ENCODE measurements at regions not wholly inside any gene's neighbourhood (a gene's known extent, or its start where the extent isn't known, plus 50 kb on each side); places are given as distances from the start of the nearest gene placed in this dataset.

DNA sequence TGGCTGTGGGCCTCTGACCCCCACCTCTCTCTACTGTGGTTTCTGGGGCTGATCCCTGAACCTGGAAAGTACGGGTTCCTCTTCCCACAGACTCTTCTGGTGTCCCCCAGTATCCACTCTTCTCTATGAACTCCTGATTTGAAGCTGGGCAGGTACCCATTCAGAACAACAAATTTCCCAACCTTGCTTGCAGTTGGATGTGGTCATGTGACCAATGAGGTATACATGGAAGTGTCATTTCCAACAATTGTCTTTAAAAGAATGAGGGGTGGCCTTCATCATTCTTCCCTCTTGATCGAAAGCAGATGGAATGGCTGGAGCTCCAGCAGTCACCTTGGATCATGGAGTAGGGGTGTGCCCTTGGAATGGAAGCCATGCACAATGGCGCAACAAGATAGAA is 128.0 kb upstream of the MLN start:
- no peaks in the 10 kb centered on the region for H3K79me2 ChIP-seq (ENCODE audit: low read length)
- H3K27ac ChIP-seq (ENCODE audit: low read length): no peak overlapping the region
- H4K20me1 ChIP-seq (ENCODE audit: insufficient read depth, low read depth, low read length): no peaks in the 10 kb centered on the region
- H3K9me3 ChIP-seq (ENCODE audit: low read length): no peaks in the 10 kb centered on the region
- H3K36me3 ChIP-seq (ENCODE audit: insufficient read depth, low read length): no peaks in the 10 kb centered on the region
- DNase-seq: no peak
- no peak overlapping the region for H3K4me3 ChIP-seq (ENCODE audit: low read length)
- H3K4me1 ChIP-seq (ENCODE audit: low read length): peaks cover 14% of the 10 kb centered on the region
- H3K27me3 ChIP-seq (ENCODE audit: low read length): no peaks in the 10 kb centered on the region; the same call in 1 of the 2 replicates
- no peaks in the 10 kb centered on the region for H3K9me2 ChIP-seq (replicated peaks; ENCODE audit: insufficient read depth, low read length)
- H3K9ac ChIP-seq (ENCODE audit: low read length): no peak overlapping the region
- H3K4me2 ChIP-seq (ENCODE audit: low read depth, low read length, poor library complexity, severe bottlenecking): no peak overlapping the region
- H2AFZ ChIP-seq (ENCODE audit: low read length): no peak overlapping the region

DNA sequence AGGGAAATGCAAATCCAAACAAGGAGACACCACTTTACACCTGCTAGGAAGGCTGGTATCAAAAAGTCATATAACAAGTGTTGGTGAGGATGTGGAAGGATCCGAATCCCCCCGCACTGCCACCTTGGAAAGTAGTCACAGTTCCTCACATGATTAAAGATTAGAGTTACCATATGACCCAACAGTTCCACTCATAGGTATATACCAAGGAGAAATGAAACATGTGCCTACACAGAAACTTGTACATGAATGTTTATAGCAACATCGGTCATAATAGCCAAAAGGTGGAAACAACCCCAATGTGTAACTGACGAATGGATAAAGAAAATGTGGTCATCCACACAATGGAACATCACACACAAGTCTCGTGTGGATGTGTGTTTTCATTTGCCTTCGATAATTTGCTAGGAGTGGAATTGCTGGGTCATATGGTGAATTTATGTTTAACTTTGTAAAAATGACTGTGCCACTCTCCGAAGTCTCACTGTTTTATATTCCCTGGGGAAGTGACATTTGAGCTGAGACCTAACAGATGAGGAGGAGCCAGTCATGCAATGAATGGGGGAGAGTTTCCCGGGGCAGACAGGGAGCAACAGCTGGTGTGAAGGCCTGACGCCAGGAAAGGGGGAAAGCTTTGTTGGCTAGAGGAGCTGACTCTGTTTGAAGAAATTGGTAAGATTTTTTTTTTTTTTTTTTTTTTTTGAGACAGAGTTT is 125.9 kb upstream of the MLN start:
- Histone ChIP-seq H4K20me1 (ENCODE audit: insufficient read depth, low read depth, low read length) (no peaks in the 10 kb centered on the region), H2AFZ (ENCODE audit: low read length) (no peak overlapping the region), H3K27ac (ENCODE audit: low read length) (no peak overlapping the region), H3K4me1 (ENCODE audit: low read length) (peaks cover 14% of the 10 kb centered on the region), H3K36me3 (ENCODE audit: insufficient read depth, low read length) (no peaks in the 10 kb centered on the region), H3K9me2 (replicated peaks; ENCODE audit: insufficient read depth, low read length) (no peaks in the 10 kb centered on the region), H3K4me2 (ENCODE audit: low read depth, low read length, poor library complexity, severe bottlenecking) (no peak overlapping the region), H3K27me3 (ENCODE audit: low read length) (no peaks in the 10 kb centered on the region; the same call in 1 of the 2 replicates), H3K79me2 (ENCODE audit: low read length) (no peaks in the 10 kb centered on the region), H3K9ac (ENCODE audit: low read length) (no peak overlapping the region), H3K9me3 (ENCODE audit: low read length) (no peaks in the 10 kb centered on the region), H3K4me3 (ENCODE audit: low read length) (no peak overlapping the region)
- DNase-seq: no peak

DNA sequence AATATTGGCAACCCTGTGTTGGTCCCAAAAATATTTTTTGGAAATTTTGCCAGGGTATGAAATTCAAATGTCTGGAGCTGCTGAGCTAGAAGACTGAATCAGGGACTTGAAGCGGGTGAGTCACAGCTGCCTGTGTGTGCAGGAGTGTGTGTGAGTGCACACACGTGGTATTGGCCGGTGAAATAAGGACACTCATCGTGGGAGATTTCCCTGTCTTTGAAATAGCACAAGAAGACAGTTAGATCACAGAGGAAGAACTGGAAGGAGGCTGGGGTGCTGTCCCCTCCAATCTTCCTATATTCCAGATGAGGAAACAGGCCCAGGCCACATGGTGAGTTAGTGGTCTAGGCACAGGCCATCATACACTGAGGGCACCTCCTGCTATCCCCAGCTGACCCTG is 123.8 kb upstream of the MLN start:
- Histone ChIP-seq H3K9me3 (ENCODE audit: low read length) (no peaks in the 10 kb centered on the region), H3K9me2 (replicated peaks; ENCODE audit: insufficient read depth, low read length) (no peaks in the 10 kb centered on the region), H3K4me3 (ENCODE audit: low read length) (no peak overlapping the region), H3K9ac (ENCODE audit: low read length) (no peak overlapping the region), H4K20me1 (ENCODE audit: insufficient read depth, low read depth, low read length) (no peaks in the 10 kb centered on the region), H3K36me3 (ENCODE audit: insufficient read depth, low read length) (no peaks in the 10 kb centered on the region), H3K4me1 (ENCODE audit: low read length) (peaks cover 14% of the 10 kb centered on the region), H3K79me2 (ENCODE audit: low read length) (no peaks in the 10 kb centered on the region), H2AFZ (ENCODE audit: low read length) (no peak overlapping the region), H3K4me2 (ENCODE audit: low read depth, low read length, poor library complexity, severe bottlenecking) (no peak overlapping the region), H3K27ac (ENCODE audit: low read length) (no peak overlapping the region), H3K27me3 (ENCODE audit: low read length) (no peaks in the 10 kb centered on the region; the same call in 1 of the 2 replicates)
- no peak for DNase-seq

DNA sequence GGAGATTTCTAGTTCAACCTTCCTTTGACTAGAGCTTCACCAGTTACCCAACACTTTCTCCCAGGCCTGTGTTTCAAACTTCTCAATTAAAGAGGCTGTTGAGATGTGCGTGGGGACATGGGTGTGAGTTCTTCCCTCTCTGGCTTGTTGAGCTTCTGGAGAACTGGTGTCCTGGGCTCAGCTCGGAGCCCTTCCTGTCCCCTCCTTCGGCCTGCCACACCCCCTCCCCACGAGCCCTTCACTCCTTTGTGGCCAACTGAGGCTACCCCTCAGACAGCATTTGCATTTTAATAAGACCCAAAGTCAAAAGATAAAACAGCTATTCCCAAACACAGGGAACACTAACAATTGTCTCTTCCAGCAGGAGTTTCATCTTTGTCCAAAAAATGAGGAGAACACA is 123.3 kb upstream of the MLN start:
- H3K4me1 ChIP-seq (ENCODE audit: low read length): peaks cover 14% of the 10 kb centered on the region
- H2AFZ ChIP-seq (ENCODE audit: low read length): no peak overlapping the region
- H4K20me1 ChIP-seq (ENCODE audit: insufficient read depth, low read depth, low read length): no peaks in the 10 kb centered on the region
- no peak for DNase-seq
- H3K4me2 ChIP-seq (ENCODE audit: low read depth, low read length, poor library complexity, severe bottlenecking): no peak overlapping the region
- no peaks in the 10 kb centered on the region for H3K9me3 ChIP-seq (ENCODE audit: low read length)
- no peaks in the 10 kb centered on the region for H3K79me2 ChIP-seq (ENCODE audit: low read length)
- H3K9ac ChIP-seq (ENCODE audit: low read length): no peak overlapping the region
- H3K4me3 ChIP-seq (ENCODE audit: low read length): no peak overlapping the region
- H3K27me3 ChIP-seq (ENCODE audit: low read length): no peaks in the 10 kb centered on the region; the same call in 1 of the 2 replicates
- no peak overlapping the region for H3K27ac ChIP-seq (ENCODE audit: low read length)
- H3K36me3 ChIP-seq (ENCODE audit: insufficient read depth, low read length): no peaks in the 10 kb centered on the region
- no peaks in the 10 kb centered on the region for H3K9me2 ChIP-seq (replicated peaks; ENCODE audit: insufficient read depth, low read length)

DNA sequence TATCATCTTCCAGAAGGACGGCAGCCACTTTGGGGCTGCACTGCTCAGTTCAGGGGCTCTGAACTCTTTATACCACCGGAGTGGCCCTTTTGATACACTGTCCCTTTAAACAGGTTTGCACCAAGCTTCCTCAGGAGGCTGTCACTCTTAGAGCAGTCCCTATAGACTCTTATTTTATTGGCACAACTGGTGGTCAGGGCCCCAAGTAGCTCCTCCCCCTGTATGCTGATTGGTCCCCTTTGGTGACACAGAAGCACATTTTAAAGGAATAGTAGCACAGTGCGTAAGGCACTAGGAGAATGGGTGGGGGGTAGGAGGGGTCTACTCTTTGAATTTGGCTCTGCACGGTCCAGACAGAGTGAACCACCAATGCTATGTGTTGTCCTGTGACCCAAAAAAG is 122.6 kb upstream of the MLN start:
- H2AFZ ChIP-seq (ENCODE audit: low read length): no peak overlapping the region

DNA sequence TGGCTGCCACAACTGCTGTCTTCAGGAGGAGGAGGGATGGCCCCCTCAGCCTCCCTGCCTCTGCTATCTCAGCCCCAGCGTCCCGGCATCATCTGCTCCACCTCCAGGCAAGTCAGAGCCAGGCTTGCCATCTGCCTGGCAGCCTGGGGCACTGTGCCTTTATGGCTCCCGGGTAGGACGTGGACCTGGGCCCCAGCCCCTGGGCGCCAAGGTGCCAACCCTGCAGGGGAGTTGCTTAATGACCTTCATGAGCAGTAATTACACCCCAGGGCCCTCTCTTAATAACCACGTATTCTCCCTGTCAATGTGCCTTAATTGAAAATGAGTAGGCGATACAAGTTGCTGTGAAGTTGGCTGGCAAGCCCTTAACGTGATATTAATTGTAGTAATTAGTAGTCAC is 122.1 kb upstream of the MLN start:
- H3K4me3 ChIP-seq (ENCODE audit: low read length): no peak overlapping the region
- H3K36me3 ChIP-seq (ENCODE audit: insufficient read depth, low read length): no peaks in the 10 kb centered on the region
- H3K27me3 ChIP-seq (ENCODE audit: low read length): no peaks in the 10 kb centered on the region; the same call in 1 of the 2 replicates
- H4K20me1 ChIP-seq (ENCODE audit: insufficient read depth, low read depth, low read length): no peaks in the 10 kb centered on the region
- H3K27ac ChIP-seq (ENCODE audit: low read length): no peak overlapping the region
- no peaks in the 10 kb centered on the region for H3K79me2 ChIP-seq (ENCODE audit: low read length)
- H2AFZ ChIP-seq (ENCODE audit: low read length): no peak overlapping the region
- H3K9ac ChIP-seq (ENCODE audit: low read length): no peak overlapping the region
- H3K4me1 ChIP-seq (ENCODE audit: low read length): peaks cover 14% of the 10 kb centered on the region
- H3K4me2 ChIP-seq (ENCODE audit: low read depth, low read length, poor library complexity, severe bottlenecking): no peak overlapping the region
- no peak for DNase-seq
- H3K9me3 ChIP-seq (ENCODE audit: low read length): no peaks in the 10 kb centered on the region
- no peaks in the 10 kb centered on the region for H3K9me2 ChIP-seq (replicated peaks; ENCODE audit: insufficient read depth, low read length)

More for the DNA sequence above, 122.6 kb upstream of the MLN start:
- Histone ChIP-seq H3K4me1 (ENCODE audit: low read length) (peaks cover 14% of the 10 kb centered on the region), H3K27me3 (ENCODE audit: low read length) (no peaks in the 10 kb centered on the region; the same call in 1 of the 2 replicates), H3K9me3 (ENCODE audit: low read length) (no peaks in the 10 kb centered on the region), H3K9ac (ENCODE audit: low read length) (no peak overlapping the region), H3K27ac (ENCODE audit: low read length) (no peak overlapping the region), H3K4me3 (ENCODE audit: low read length) (no peak overlapping the region), H3K79me2 (ENCODE audit: low read length) (no peaks in the 10 kb centered on the region), H4K20me1 (ENCODE audit: insufficient read depth, low read depth, low read length) (no peaks in the 10 kb centered on the region), H3K36me3 (ENCODE audit: insufficient read depth, low read length) (no peaks in the 10 kb centered on the region), H3K4me2 (ENCODE audit: low read depth, low read length, poor library complexity, severe bottlenecking) (no peak overlapping the region), H3K9me2 (replicated peaks; ENCODE audit: insufficient read depth, low read length) (no peaks in the 10 kb centered on the region)
- peak; percentile 75 for DNase-seq

DNA sequence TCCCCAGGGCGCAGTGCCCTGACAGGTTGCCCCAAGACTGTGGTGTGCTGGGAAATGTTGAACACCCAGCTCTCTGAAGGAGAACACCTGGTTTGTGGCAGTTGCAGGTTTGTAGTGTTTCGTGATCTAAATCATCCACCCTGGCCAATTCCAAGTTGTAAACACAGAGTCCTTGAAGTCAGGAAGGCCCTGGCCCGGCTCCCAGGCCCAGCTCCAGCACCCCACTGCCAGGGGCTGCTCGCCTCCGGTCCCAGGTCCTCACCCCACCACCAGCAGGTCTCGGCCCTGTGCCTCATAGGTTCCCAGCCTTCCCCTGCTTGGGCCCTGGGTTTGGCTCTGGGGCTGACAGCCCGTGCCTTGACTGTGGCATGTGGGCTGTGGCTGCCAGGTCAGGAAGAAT is 121.4 kb upstream of the MLN start:
- Histone ChIP-seq H3K4me3 (ENCODE audit: low read length) (no peak overlapping the region), H2AFZ (ENCODE audit: low read length) (no peak overlapping the region), H3K27ac (ENCODE audit: low read length) (no peak overlapping the region), H3K4me2 (ENCODE audit: low read depth, low read length, poor library complexity, severe bottlenecking) (no peak overlapping the region), H3K9ac (ENCODE audit: low read length) (no peak overlapping the region), H3K36me3 (ENCODE audit: insufficient read depth, low read length) (no peaks in the 10 kb centered on the region), H3K9me2 (replicated peaks; ENCODE audit: insufficient read depth, low read length) (no peaks in the 10 kb centered on the region), H3K9me3 (ENCODE audit: low read length) (no peaks in the 10 kb centered on the region), H3K27me3 (ENCODE audit: low read length) (no peaks in the 10 kb centered on the region; the same call in 1 of the 2 replicates), H3K4me1 (ENCODE audit: low read length) (peaks cover 9% of the 10 kb centered on the region), H3K79me2 (ENCODE audit: low read length) (no peaks in the 10 kb centered on the region), H4K20me1 (ENCODE audit: insufficient read depth, low read depth, low read length) (no peaks in the 10 kb centered on the region)
- DNase-seq: no peak

DNA sequence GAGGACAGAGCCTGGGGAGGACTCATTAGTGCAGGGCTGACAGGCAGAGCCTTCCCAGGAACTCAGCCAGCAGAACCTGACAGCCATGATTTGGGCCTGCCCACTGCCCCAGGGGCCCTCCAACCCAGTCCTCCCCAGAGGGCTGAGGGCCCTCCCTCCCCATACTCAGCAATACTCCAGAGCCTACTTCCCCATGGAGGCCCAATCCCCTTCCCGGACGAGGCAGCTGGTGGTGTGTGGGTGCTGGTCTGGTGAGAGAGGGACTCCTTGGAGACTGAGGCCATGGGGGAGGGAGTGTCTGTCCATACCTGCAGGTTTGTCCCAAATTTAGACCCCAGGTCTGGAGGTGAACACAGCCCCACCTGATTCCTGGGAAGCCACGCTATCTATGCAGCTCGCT is 120.9 kb upstream of the MLN start:
- no peak overlapping the region for H3K9ac ChIP-seq (ENCODE audit: low read length)
- no peak for DNase-seq
- no peak overlapping the region for H3K27ac ChIP-seq (ENCODE audit: low read length)
- no peaks in the 10 kb centered on the region for H4K20me1 ChIP-seq (ENCODE audit: insufficient read depth, low read depth, low read length)
- H2AFZ ChIP-seq (ENCODE audit: low read length): no peak overlapping the region
- H3K9me2 ChIP-seq (replicated peaks; ENCODE audit: insufficient read depth, low read length): no peaks in the 10 kb centered on the region
- no peaks in the 10 kb centered on the region; the same call in 1 of the 2 replicates for H3K27me3 ChIP-seq (ENCODE audit: low read length)
- no peaks in the 10 kb centered on the region for H3K36me3 ChIP-seq (ENCODE audit: insufficient read depth, low read length)
- no peak overlapping the region for H3K4me3 ChIP-seq (ENCODE audit: low read length)
- no peaks in the 10 kb centered on the region for H3K79me2 ChIP-seq (ENCODE audit: low read length)
- H3K4me2 ChIP-seq (ENCODE audit: low read depth, low read length, poor library complexity, severe bottlenecking): no peak overlapping the region
- H3K4me1 ChIP-seq (ENCODE audit: low read length): peaks cover 4% of the 10 kb centered on the region
- no peaks in the 10 kb centered on the region for H3K9me3 ChIP-seq (ENCODE audit: low read length)
